PC-3 (cell line): ENCODE measurements at regions not wholly inside any gene's neighbourhood (a gene's known extent, or its start where the extent isn't known, plus 50 kb on each side); places are given as distances from the start of the nearest gene placed in this dataset.

Experiments
- EZH2 ChIP-seq: fragments of 300-600 bp; sonication (generic); IDR thresholded peaks from one replicate; pipeline ENCODE4 v1.6.1; 2017; ENCODE audit warnings: antibody characterized with exemption, mild to moderate bottlenecking, low read length; ENCODE audit not compliant: unreplicated experiment
- TF ChIP-seq, protein P1 (sequence below): fragments of 300-600 bp; sonication (generic); conservative IDR thresholded peaks from 2 replicates; pipeline ENCODE4 v1.5.1; 2017; ENCODE audit warnings: antibody characterized with exemption, low read depth, mild to moderate bottlenecking, low read length

DNA sequence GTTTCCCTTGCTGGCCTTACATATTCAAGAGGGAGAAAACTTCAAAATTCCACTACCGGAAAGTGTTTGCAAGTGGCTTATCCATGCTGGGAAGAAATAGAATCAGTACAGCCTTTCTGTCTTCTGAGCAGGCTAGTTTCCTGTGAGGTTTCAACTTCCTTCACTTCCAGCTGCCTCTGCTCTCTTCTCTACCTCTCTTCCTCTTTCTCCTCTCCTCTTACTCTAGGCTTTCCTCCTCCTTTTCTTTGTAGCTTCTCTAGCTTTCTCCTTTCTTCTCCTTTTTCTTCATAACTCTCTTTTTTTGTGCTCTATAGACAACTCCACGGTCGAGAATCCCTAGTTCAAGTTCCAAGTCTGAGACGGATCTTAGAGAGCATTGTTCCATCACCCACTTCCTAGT, 421.8 kb downstream of the ETS1 start:
- TF ChIP-seq, protein P1, sequence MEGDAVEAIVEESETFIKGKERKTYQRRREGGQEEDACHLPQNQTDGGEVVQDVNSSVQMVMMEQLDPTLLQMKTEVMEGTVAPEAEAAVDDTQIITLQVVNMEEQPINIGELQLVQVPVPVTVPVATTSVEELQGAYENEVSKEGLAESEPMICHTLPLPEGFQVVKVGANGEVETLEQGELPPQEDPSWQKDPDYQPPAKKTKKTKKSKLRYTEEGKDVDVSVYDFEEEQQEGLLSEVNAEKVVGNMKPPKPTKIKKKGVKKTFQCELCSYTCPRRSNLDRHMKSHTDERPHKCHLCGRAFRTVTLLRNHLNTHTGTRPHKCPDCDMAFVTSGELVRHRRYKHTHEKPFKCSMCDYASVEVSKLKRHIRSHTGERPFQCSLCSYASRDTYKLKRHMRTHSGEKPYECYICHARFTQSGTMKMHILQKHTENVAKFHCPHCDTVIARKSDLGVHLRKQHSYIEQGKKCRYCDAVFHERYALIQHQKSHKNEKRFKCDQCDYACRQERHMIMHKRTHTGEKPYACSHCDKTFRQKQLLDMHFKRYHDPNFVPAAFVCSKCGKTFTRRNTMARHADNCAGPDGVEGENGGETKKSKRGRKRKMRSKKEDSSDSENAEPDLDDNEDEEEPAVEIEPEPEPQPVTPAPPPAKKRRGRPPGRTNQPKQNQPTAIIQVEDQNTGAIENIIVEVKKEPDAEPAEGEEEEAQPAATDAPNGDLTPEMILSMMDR: no peak
- no peak for TF ChIP-seq EZH2
